Neural progenitor cell (in vitro differentiated cells): ENCODE measurements at regions not wholly inside any gene's neighbourhood (a gene's known extent, or its start where the extent isn't known, plus 50 kb on each side); places are given as distances from the start of the nearest gene placed in this dataset.

Experiments
- DNase-seq: peaks from one replicate; pipeline ENCODE4 v3.0.0-alpha.2; 2016; ENCODE audit warnings: low spot score
- H2AFZ ChIP-seq: fragments of 200-600 bp; sonication (generic); replicated peaks from 2 replicates; pipeline ENCODE4 v1.6.1; 2016; ENCODE audit warnings: antibody characterized with exemption
- H3F3A ChIP-seq: fragments of 200-600 bp; sonication (generic); 2 replicates; pipeline ENCODE4 v1.6.1; 2016; ENCODE audit warnings: antibody characterized with exemption, low read depth
- H3K27ac ChIP-seq: fragments of 200-600 bp; sonication (generic); 2 replicates; pipeline ENCODE4 v1.5.1; 2016; ENCODE audit warnings: mild to moderate bottlenecking
- H3K27me3 ChIP-seq: fragments of 200-600 bp; sonication (generic); 2 replicates; pipeline ENCODE4 v1.6.1; 2016; ENCODE audit warnings: mild to moderate bottlenecking, moderate library complexity
- H3K36me3 ChIP-seq: fragments of 200-600 bp; sonication (generic); 2 replicates; pipeline ENCODE4 v1.5.1; 2016
- H3K4me1 ChIP-seq: fragments of 200-600 bp; sonication (generic); 2 replicates; pipeline ENCODE4 v1.6.1; 2016; ENCODE audit warnings: mixed run types
- H3K4me2 ChIP-seq: fragments of 200-600 bp; sonication (generic); 2 replicates; pipeline ENCODE4 v1.6.1; 2016
- H3K4me3 ChIP-seq: fragments of 200-600 bp; sonication (generic); 2 replicates; pipeline ENCODE4 v1.5.1; 2016
- H3K79me2 ChIP-seq: fragments of 200-600 bp; sonication (generic); 2 replicates; pipeline ENCODE4 v1.6.1; 2016; ENCODE audit warnings: low read depth
- H3K9ac ChIP-seq: fragments of 200-600 bp; sonication (generic); 2 replicates; pipeline ENCODE4 v1.6.1; 2016
- H3K9me3 ChIP-seq: fragments of 200-600 bp; sonication (generic); 2 replicates; pipeline ENCODE4 v1.5.1; 2016; ENCODE audit warnings: low read depth
- H4K20me1 ChIP-seq: fragments of 200-600 bp; sonication (generic); 2 replicates; pipeline ENCODE4 v1.6.1; 2016; ENCODE audit warnings: low read depth
- H3K27ac Mint-ChIP-seq: 3 replicates; pipeline ENCODE4 v1.8.0; 2021; ENCODE audit warnings: mixed read lengths
- H3K27me3 Mint-ChIP-seq: 2 replicates; pipeline ENCODE4 v1.8.0; 2022; ENCODE audit warnings: low read depth, mild to moderate bottlenecking, inconsistent platforms, moderate library complexity, mixed read lengths; ENCODE audit not compliant: insufficient read depth
- H3K36me3 Mint-ChIP-seq: 3 replicates; pipeline ENCODE4 v1.8.0; 2021; ENCODE audit warnings: mixed read lengths
- H3K4me1 Mint-ChIP-seq: 3 replicates; pipeline ENCODE4 v1.8.0; 2021; ENCODE audit warnings: mixed read lengths
- H3K4me3 Mint-ChIP-seq: 3 replicates; pipeline ENCODE4 v1.8.0; 2021; ENCODE audit warnings: mild to moderate bottlenecking, moderate library complexity, mixed read lengths
- H3K9me3 Mint-ChIP-seq: 3 replicates; pipeline ENCODE4 v1.8.0; 2020; ENCODE audit warnings: mixed read lengths
- CTCF ChIP-seq: fragments of 200-600 bp; sonication (generic); IDR thresholded peaks from 2 replicates; pipeline ENCODE4 v1.5.1; 2017; ENCODE audit warnings: antibody characterized with exemption, mild to moderate bottlenecking
- EZH2 ChIP-seq: fragments of 200-600 bp; sonication (generic); IDR thresholded peaks from 2 replicates; pipeline ENCODE4 v1.6.1; 2017; ENCODE audit warnings: antibody characterized with exemption, mild to moderate bottlenecking, moderate library complexity
- EZH2phosphoT487 ChIP-seq: fragments of 200-600 bp; sonication (generic); IDR thresholded peaks from 2 replicates; pipeline ENCODE4 v1.6.1; 2017; ENCODE audit warnings: antibody characterized with exemption

- no peaks in the 10 kb centered on the region for H3K9me3 ChIP-seq
- H3K4me3 ChIP-seq, result no peak overlapping the region
- no peaks in the 10 kb centered on the region for H3K36me3 ChIP-seq
- no peak overlapping the region for H3K9ac ChIP-seq
- peaks cover 28% of the 10 kb centered on the region for H3F3A ChIP-seq
- no peak overlapping the region for H3K27ac ChIP-seq
- DNase-seq, result no peak
- H4K20me1 ChIP-seq, result no peaks in the 10 kb centered on the region
- no peaks in the 10 kb centered on the region for H3K79me2 ChIP-seq
- TF ChIP-seq CTCF (no peak), EZH2phosphoT487 (no peak), EZH2 (no peak)
- H3K27ac Mint-ChIP-seq, result no peak overlapping the region
- peaks cover 38% of the 10 kb centered on the region for H3K4me1 ChIP-seq
- H3K27me3 ChIP-seq, result peaks cover 10% of the 10 kb centered on the region
- peaks cover 4% of the 10 kb centered on the region for H3K9me3 Mint-ChIP-seq
- H3K4me3 Mint-ChIP-seq, result no peak overlapping the region
- H3K4me1 Mint-ChIP-seq, result peaks cover 63% of the 10 kb centered on the region
- H3K4me2 ChIP-seq, result no peak overlapping the region
- no peak overlapping the region for H2AFZ ChIP-seq
- peaks cover 3% of the 10 kb centered on the region for H3K27me3 Mint-ChIP-seq
- H3K36me3 Mint-ChIP-seq, result no peaks in the 10 kb centered on the region
Measured at GRCh38 chr15:96049323-96049722, 281.2 kb upstream of the NR2F2 start.

- peaks cover 8% of the 10 kb centered on the region for H3K27me3 ChIP-seq
- no peak overlapping the region for H3K4me2 ChIP-seq
- TF ChIP-seq EZH2 (no peak), EZH2phosphoT487 (no peak), CTCF (no peak)
- Mint-ChIP-seq H3K9me3 (peaks cover 4% of the 10 kb centered on the region), H3K27ac (no peak overlapping the region), H3K27me3 (peaks cover 3% of the 10 kb centered on the region), H3K4me3 (no peak overlapping the region), H3K4me1 (peaks cover 61% of the 10 kb centered on the region), H3K36me3 (no peaks in the 10 kb centered on the region)
- H3K79me2 ChIP-seq, result no peaks in the 10 kb centered on the region
- peaks cover 39% of the 10 kb centered on the region for H3K4me1 ChIP-seq
- H3K36me3 ChIP-seq, result no peaks in the 10 kb centered on the region
- H4K20me1 ChIP-seq, result no peaks in the 10 kb centered on the region
- no peak overlapping the region for H3K27ac ChIP-seq
- H3K9ac ChIP-seq, result no peak overlapping the region
- DNase-seq, result no peak
- H3K4me3 ChIP-seq, result no peak overlapping the region
- H2AFZ ChIP-seq, result no peak overlapping the region
- H3F3A ChIP-seq, result peaks cover 32% of the 10 kb centered on the region
- no peaks in the 10 kb centered on the region for H3K9me3 ChIP-seq
Measured at GRCh38 chr15:96049766-96050165, 280.7 kb upstream of the NR2F2 start.

GRCh38 chr15:96051598-96051997 is 278.9 kb upstream of the NR2F2 start:
- H3K36me3 Mint-ChIP-seq, result no peaks in the 10 kb centered on the region
- Histone ChIP-seq H4K20me1 (no peaks in the 10 kb centered on the region), H3K4me2 (no peak overlapping the region), H3K4me3 (no peak overlapping the region), H2AFZ (no peak overlapping the region), H3K4me1 (peaks cover 39% of the 10 kb centered on the region), H3K27me3 (peaks cover 17% of the 10 kb centered on the region), H3K9ac (no peak overlapping the region), H3K27ac (no peak overlapping the region), H3K79me2 (no peaks in the 10 kb centered on the region), H3K9me3 (no peaks in the 10 kb centered on the region), H3K36me3 (no peaks in the 10 kb centered on the region), H3F3A (peaks cover 35% of the 10 kb centered on the region)
- H3K27ac Mint-ChIP-seq, result no peak overlapping the region
- peaks cover 9% of the 10 kb centered on the region for H3K27me3 Mint-ChIP-seq
- no peak for TF ChIP-seq EZH2
- DNase-seq, result no peak
- peaks cover 5% of the 10 kb centered on the region for H3K9me3 Mint-ChIP-seq
- H3K4me3 Mint-ChIP-seq, result no peak overlapping the region
- peaks cover 53% of the 10 kb centered on the region for H3K4me1 Mint-ChIP-seq

GRCh38 chr15:96052154-96052553 is 278.3 kb upstream of the NR2F2 start:
- no peak overlapping the region for H3K9ac ChIP-seq
- peak overlapping the region; percentile 81 for H3K4me2 ChIP-seq
- H3K27me3 Mint-ChIP-seq, result peaks cover 9% of the 10 kb centered on the region
- no peak for DNase-seq
- peaks cover 6% of the 10 kb centered on the region for H3K9me3 Mint-ChIP-seq
- no peaks in the 10 kb centered on the region for H3K9me3 ChIP-seq
- H3K36me3 ChIP-seq, result no peaks in the 10 kb centered on the region
- H3K36me3 Mint-ChIP-seq, result no peaks in the 10 kb centered on the region
- no peak overlapping the region for H3K27ac ChIP-seq
- peaks cover 47% of the 10 kb centered on the region for H3K4me1 Mint-ChIP-seq
- peaks cover 35% of the 10 kb centered on the region for H3F3A ChIP-seq
- no peaks in the 10 kb centered on the region for H3K79me2 ChIP-seq
- TF ChIP-seq EZH2phosphoT487 (no peak), CTCF (no peak), EZH2 (no peak)
- H3K27me3 ChIP-seq, result peaks cover 17% of the 10 kb centered on the region
- H4K20me1 ChIP-seq, result no peaks in the 10 kb centered on the region
- H3K4me3 ChIP-seq, result peak overlapping the region; percentile 39
- H3K4me3 Mint-ChIP-seq, result peak overlapping the region; percentile 73
- peaks cover 39% of the 10 kb centered on the region for H3K4me1 ChIP-seq
- no peak overlapping the region for H3K27ac Mint-ChIP-seq
- H2AFZ ChIP-seq, result no peak overlapping the region
